Testis (tissue), 2 donors: ENCODE measurements at regions not wholly inside any gene's neighbourhood (a gene's known extent, or its start where the extent isn't known, plus 50 kb on each side); places are given as distances from the start of the nearest gene placed in this dataset.

Experiments used
- CTCF ChIP-seq, 3 experiments: fragments of 450-650 bp in 2 of 3; fragments of 200-600 bp in 1 of 3; sonication (generic) in 1 of 3; IDR thresholded peaks; one replicate each; pipeline ENCODE4 v1.5.1; 2016 to 2019; ENCODE audit warnings: antibody characterized with exemption in 3 of 3, mild to moderate bottlenecking in 2 of 3, moderate library complexity in 1 of 3
- POLR2A ChIP-seq: fragments of 450-650 bp; IDR thresholded peaks from one replicate; pipeline ENCODE4 v1.6.1; 2017; ENCODE audit warnings: antibody characterized with exemption, mild to moderate bottlenecking, moderate library complexity

GRCh38 chr12:77777274-77777673 lies 53.4 kb upstream of the NAV3 start:
- TF ChIP-seq POLR2A (no peak), CTCF (IDR thresholded peaks at IDR 0.05) (no peak)
